Esophagus muscularis mucosa (tissue), 3 donors: ENCODE measurements at regions not wholly inside any gene's neighbourhood (a gene's known extent, or its start where the extent isn't known, plus 50 kb on each side); places are given as distances from the start of the nearest gene placed in this dataset.

Experiments used
- POLR2A ChIP-seq: fragments of 450-650 bp; IDR thresholded peaks from one replicate; pipeline ENCODE4 v1.6.1; 2017; ENCODE audit warnings: antibody characterized with exemption, moderate library complexity, mild to moderate bottlenecking, low read depth
- POLR2AphosphoS5 ChIP-seq, 2 donors: sonication (generic); formaldehyde crosslinking; IDR thresholded peaks; one replicate each; pipeline ENCODE4 v1.6.1; 2017; ENCODE audit warnings: antibody characterized with exemption in 2 of 2
- TF ChIP-seq, protein P1 (sequence below), 3 experiments: fragments of 200-600 bp in 2 of 3; fragments of 450-650 bp in 1 of 3; sonication (generic) in 2 of 3; IDR thresholded peaks; one replicate each; pipeline ENCODE4 v1.5.1; 2017 to 2019; ENCODE audit warnings: antibody characterized with exemption in 3 of 3, mild to moderate bottlenecking in 2 of 3, moderate library complexity in 1 of 3

DNA sequence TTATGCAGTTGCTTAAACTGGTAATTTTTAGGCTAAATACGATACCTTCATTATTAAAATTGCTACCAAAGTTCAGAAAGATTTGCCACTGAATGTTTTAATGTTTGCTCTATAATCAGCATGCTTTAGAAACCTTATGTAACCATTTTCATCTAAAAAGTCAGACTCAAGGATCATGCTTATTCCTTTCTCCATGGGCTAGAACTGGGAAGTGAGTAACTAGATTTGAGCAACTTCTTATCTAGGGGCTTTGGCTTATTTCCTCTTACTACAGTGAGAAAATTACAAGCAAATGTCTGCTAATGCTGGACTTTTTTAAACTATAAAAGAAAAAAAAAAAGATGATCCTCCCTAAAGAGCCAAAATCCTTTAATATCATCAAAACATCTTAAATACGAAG lies 215.9 kb downstream of the CRPPA start:
- TF ChIP-seq POLR2A (no peak), POLR2AphosphoS5 (IDR thresholded peaks at IDR 0.05) (no peak)
- TF ChIP-seq, protein P1, sequence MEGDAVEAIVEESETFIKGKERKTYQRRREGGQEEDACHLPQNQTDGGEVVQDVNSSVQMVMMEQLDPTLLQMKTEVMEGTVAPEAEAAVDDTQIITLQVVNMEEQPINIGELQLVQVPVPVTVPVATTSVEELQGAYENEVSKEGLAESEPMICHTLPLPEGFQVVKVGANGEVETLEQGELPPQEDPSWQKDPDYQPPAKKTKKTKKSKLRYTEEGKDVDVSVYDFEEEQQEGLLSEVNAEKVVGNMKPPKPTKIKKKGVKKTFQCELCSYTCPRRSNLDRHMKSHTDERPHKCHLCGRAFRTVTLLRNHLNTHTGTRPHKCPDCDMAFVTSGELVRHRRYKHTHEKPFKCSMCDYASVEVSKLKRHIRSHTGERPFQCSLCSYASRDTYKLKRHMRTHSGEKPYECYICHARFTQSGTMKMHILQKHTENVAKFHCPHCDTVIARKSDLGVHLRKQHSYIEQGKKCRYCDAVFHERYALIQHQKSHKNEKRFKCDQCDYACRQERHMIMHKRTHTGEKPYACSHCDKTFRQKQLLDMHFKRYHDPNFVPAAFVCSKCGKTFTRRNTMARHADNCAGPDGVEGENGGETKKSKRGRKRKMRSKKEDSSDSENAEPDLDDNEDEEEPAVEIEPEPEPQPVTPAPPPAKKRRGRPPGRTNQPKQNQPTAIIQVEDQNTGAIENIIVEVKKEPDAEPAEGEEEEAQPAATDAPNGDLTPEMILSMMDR (IDR thresholded peaks at IDR 0.05), result no peak
